ENCODE measurements at regions not wholly inside any gene's neighbourhood (a gene's known extent, or its start where the extent isn't known, plus 50 kb on each side); places are given as distances from the start of the nearest gene placed in this dataset.
"Not testable (repeated sequence)": the region's sequence is repeated elsewhere in the genome, so short reads cannot be mapped to it uniquely, and the experiment has no call there.

DNA sequence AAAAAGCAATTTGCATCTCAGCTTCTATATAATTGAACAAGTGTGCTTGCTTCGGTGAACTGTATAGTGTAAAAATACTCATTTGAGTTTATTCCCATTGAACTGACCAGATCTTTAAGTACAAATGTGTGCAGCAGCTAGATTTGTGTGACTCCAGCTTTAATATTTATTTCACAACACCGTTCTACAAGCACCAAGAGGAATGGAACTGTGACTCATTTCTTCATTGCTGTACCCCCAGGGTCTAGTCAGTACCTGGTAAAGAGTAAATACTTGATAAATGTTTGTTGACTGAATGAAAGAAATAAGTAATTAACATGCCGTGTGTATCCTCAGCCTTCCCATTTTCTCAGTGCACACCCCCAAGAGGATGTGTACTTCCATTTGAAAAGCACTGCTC, 464.8 kb downstream of the CBLN4 start:
- no peak for DNase-seq (ENCODE audit: low read depth in 4 of 4, low spot score in 2 of 4)

DNA sequence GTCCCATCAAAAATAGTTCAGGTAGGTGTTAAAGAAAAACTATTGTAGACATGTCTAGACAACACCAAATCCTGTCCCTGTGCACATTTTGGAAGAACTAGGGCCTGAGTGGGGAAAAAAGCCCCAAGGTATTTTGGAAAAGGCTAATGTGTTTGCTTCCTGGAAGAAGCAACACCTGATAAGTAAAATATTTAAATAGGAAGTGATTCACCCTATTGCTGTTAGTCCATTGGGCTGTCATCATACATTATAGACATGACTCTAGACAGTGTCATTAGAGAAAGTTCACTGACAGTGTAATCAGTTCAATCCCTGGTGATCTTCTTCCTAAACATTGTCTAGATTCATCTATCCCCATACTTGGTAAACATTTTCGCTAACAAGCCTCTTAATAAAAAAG, 465.3 kb downstream of the CBLN4 start:
- no peak for DNase-seq (ENCODE audit: low read depth in 4 of 4, low spot score in 2 of 4)

DNA sequence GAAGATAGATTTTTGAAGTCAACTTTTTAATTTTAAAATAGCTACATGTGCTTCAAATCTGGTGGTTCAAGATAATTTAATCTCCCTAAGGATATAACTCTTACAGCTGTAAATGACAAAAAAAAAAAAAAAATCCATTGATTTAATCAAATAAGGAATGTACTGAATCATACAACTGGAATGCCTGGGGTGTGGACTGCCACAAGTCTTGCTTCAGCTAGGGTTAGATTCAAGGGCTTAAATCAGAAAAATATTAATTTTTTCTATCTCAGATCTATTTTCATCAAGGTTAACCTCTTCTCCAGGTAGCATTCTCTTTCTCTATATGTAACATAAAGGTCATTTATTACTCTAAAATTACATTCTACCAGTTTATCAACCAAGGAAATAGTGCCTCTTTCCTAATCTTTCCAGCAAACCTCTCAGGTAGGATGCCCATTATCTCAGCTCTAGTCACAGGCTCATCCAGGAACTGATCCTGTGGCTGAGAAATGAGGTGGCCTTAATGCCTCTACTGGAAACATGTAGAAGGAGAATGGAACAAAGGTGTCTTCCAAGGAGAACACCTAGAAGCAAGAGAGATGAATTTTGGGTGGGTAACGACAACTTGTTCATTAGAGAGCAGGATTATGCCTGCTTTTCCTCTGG, 466.9 kb downstream of the CBLN4 start:
- no peak for DNase-seq (ENCODE audit: low read depth in 4 of 4, low spot score in 2 of 4)

DNA sequence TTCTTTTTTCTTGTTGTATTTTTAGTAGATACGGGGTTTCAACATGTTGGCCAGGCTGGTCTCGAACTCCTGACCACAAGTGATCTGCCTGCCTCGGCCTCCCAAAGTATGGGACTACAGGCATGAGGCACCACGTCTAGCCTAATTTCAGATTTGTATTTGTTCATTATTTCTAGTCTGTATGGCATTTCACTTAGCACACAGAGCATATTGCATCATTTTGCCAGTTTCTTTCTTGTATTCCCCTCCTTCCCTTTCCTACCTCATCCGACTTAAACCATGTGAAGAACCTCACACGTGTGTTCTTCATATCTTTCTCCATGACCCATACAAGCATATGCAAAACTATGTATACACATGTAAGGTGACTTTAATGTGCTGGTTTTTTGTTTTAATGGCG, 470.0 kb downstream of the CBLN4 start:
- no peak for DNase-seq (ENCODE audit: low read depth in 4 of 4, low spot score in 2 of 4)

DNA sequence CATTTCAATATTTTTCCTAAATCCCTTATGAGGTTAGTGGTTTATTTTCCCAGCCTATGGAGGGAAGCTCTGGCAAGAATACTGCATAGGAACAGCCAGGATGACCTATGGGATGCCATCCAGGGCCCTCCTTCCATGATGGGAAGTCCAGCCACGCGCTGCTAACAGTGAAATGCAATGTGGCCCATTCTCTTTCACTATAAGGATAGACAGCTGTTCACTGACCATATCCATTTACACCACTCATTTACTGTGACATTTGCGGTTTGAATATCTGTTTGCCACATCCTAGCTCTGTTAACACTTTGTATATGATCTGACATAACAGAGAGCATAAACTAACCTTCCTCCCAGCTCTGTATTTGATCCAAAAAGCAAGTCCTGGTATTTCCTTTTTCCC, 471.7 kb downstream of the CBLN4 start:
- DNase-seq (ENCODE audit: low read depth in 4 of 4, low spot score in 2 of 4) = no peak

DNA sequence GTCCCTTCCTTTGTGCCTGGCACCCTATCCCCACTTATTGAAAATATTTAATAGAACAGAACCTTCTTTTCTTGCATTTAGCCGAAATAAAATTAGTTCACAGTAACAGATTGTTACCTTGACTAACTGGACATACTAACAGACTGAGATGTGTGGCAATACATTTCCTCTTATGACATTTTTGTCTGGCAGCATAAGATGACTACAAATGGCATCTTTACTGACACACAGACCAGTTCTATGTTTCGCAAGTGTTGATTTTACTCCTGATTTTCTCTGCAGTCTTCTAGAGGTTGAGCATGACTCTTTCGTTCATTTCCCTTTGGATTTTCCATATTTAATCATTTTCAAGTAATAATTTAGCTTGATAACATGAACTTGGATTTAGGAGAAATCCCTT, 474.6 kb downstream of the CBLN4 start:
- no peak for DNase-seq (ENCODE audit: low read depth in 4 of 4, low spot score in 2 of 4)

DNA sequence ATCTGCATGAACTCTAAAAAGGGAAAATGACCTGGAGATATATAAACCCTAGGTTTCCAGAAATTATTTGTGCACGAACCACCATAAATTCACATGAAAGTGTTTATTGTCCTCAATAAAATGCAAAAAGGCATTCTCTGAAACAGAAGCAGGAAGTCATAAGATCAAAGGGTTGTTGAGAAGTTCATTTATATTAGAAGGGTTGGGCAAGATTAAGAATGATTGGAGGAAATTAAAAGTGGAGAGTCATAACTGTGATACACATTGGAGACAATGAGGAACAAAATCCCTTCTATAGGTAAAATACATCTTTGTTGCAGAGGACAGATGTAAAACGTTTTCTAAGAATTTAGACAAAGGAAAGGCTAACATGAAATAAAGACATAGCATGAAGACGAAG, 476.8 kb downstream of the CBLN4 start:
- no peak for DNase-seq (ENCODE audit: low read depth in 4 of 4, low spot score in 2 of 4)

DNA sequence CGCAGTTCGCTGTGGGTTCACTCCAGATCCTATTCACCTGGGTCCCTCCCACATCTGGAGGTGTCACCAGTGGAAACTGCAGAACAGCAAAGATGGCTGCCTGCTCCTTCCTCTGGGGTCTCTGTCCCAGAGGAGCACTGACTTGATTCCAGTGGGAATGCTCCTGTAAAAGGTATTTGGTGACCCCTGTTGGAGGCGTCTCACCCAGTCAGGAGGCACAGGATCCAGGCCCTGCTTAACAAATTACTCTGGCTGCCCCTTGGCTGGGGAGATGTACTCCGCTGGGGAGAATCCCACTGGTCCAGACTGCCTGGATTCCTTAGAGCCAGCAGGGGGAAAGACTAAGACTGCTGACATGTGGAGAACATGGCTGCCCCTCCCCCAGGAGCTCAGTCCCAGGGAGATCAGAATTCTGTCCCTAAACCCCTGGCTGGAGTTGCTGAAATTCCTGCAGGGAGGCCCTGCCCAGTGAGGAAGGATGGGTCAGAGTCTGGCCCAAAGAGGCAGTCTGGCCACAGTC, 483.0 kb downstream of the CBLN4 start:
- no peak for DNase-seq (ENCODE audit: low read depth in 4 of 4, low spot score in 2 of 4)

DNA sequence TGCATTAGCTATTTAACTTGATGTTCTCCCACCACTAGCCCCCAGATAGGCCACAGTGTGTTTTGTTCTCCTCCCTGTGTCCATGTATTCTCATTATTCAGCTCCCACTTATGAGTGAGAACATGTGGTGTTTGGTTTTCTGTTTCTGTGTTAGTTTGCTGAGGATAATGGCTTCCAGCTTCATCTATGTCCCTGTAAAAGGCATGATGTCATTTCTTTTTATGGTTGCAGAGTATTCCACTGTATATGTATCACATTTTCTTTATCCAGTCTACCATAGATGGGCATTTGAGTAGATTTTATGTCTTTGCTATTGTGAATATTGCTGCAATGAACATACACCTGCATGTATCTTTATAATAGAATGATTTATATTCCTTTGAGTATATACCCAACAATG, 487.7 kb downstream of the CBLN4 start:
- DNase-seq (ENCODE audit: low read depth in 4 of 4, low spot score in 2 of 4) = not testable (repeated sequence)

DNA sequence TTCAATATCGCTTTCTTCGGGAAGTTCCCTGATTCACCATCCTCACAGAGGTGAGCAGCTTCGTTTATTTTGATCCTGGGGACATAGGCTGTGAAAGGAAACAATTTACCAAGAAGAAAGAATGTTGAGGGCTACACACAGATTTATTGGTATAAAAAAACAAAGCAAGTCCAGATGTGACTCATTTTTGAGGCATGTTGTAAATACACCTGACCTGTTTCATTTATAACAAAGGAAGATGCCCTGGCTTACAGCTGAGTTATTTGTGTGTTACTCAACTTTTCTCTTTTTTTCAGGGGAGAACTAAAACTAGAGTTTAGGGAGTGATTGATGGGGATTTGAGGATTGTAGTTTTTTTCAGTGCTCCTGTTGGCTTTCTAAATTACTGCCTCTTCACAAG, 489.5 kb downstream of the CBLN4 start:
- DNase-seq (ENCODE audit: low read depth in 4 of 4, low spot score in 2 of 4) = no peak

DNA sequence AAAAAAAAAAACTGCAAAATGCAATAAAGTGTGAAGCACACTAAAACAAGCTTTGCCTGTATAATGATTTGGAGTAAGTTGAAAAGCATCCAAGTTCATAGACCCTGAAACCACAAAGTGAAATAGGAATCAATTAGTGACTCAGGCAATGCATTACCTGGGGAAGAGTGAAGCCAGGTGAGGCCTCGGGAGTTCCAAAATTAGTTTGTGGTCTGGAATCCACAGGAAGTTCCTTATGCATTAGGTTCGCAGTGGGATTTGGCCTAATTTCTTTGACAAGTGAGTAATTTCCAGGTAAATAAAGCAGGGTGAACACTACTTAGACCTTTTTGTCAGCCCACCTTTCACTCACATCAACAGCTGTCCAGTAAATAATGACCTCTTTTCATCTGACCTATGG, 490.8 kb downstream of the CBLN4 start:
- no peak for DNase-seq (ENCODE audit: low read depth in 4 of 4, low spot score in 2 of 4)

DNA sequence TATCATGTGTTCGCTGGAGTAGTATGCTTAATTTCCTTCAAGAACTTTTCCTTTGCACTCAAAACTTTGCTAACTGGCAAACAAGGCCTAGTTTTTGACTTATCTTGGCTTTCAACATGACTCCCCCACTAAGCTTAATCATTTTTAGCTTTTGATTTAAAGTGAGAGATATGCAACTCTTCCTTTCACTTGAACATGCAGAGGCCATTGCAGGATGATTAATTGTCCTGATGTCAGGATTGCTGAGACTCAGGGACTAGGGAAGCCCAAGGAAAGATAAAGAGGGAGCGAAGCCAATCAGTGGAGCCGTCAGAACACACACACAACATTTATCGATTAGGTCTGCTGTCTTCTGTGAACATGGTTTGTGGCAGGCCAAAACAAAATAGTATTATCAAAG, 491.4 kb downstream of the CBLN4 start:
- no peak for DNase-seq (ENCODE audit: low read depth in 4 of 4, low spot score in 2 of 4)

DNA sequence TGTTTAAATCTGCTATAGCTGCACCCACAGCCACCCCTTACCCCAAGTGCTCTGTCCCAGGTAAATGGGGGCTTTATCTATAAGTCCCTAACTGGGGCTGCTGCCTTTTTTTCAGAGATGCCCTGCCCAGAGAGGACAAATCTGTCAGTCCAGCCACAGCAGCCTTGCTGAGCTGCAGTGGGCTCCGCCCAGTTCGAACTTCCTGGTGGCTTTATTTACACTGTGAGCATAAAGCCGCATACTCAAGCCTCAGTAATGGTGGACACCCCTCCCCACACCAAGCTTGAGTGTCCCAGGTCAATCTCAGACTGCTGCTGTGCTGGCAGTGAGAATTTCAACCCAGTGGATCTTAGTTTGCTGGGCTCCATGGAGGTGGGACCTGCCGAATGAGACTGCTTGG, 505.2 kb downstream of the CBLN4 start:
- DNase-seq (ENCODE audit: low read depth in 4 of 4, low spot score in 2 of 4) = no peak

DNA sequence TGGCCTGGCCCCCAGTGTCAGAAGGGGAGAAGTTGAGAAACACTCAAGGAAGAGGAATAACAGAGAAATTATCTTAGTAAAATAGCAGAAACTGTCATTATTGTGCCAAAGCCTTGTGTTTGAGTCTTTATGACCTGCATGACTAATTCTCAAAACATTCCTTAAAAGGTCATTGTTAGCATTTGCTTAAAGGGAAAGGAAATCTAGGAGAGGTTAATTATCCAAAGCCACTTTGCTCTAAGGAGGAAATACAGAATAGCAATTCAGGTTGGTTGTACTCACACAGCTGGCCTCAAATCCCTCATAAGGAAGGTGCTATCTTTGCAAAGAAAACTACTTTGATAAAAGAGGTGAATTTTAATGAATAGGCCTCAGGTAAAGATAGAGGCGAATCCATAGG, 516.7 kb downstream of the CBLN4 start:
- no peak for DNase-seq (ENCODE audit: low read depth in 4 of 4, low spot score in 2 of 4)

DNA sequence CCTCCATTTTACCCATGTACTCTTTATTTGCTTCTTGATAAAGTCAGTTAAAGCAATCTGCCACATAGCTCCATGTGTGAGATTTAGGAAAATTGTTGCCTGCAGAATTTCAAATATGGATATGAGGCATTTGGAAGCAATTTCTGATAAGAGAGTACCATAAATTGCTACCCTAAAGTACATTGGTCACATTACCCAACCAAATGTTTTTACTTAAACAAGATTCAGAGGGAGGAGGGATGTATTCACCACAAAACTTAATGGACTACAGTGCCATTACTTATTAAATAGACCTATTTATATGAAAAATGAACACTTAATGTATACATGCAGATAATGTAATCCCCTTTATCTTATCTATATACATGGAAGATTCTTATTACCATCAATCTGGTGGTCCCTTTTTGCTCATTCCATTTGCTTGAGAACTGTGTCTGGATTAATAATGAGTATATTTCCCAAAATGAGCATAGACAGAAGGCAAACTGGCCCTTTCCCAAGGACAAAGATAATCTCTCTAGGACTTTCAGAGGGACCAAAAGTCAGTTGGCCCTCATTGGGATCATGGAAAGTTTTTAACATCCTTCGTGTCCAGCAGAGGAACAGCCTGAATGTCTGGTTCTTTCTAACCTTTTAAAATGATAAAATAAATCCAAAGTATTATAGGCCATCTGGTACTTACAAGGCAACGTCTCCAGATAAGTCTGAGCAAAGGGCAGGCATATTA, 526.4 kb downstream of the CBLN4 start:
- no peak for DNase-seq (ENCODE audit: low read depth in 4 of 4, low spot score in 2 of 4)

DNA sequence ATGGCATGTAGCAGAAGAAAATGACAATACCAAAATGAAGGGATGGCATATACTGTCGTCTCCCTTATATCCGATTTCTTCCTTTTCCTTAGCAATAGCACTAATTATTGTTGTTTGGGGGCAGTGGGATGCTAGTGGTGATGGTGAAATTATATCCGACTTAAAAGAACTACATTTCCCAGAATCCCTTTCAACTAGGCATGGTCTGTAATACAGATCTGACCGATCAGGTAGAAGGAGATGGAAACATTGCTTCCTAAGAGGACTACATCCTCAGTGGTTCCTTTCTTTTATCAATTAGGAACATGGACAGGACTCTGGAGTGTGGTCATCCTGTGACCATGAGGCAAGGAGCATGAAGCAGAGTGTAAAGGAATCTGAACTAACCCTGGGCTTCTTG, 532.6 kb downstream of the CBLN4 start:
- no peak for DNase-seq (ENCODE audit: low read depth in 4 of 4, low spot score in 2 of 4)

DNA sequence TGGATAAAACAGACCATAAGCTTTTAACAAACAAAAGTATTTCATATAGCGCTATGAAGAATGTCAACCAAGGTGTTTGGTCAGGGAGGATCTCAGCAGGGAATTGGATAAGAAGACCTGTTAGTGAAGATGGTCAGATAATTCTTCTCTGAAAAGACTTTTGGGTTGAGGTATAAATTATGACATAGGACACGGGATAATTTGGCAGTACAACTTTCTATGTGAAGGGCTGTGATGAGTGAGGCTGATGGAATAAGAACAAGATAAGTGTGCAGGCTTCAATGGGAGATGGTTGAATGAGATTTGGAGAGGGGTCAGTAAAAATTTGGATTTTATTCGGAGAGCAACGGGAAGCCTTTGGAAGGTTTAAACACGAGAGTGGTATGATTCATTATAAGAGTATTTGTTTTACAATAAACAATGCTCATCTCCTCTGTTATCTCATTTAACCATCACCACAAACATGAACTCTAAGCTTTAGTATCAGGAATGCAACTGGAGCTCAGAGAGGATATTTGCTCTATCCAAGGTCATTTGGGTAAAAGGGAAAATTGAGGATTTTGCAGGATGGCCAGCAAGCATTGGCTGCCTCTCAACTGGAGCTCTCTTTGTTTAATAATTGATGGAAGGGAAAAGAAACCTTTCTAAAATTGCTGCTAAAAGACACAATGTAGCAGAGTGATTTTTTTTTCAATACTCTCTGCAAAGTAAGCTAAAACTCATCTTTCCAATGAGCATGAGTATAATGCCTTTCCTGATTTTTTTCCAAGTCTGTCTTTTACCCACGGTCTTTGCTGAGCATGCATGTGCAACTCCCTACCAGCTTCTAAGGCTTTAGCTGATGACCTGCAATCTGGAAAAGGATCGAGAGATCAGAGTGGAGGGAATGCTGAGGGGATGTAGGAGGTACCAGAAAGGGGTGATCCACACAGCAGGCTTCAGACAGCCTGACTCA, 534.0 kb downstream of the CBLN4 start:
- no peak for DNase-seq (ENCODE audit: low read depth in 4 of 4, low spot score in 2 of 4)

DNA sequence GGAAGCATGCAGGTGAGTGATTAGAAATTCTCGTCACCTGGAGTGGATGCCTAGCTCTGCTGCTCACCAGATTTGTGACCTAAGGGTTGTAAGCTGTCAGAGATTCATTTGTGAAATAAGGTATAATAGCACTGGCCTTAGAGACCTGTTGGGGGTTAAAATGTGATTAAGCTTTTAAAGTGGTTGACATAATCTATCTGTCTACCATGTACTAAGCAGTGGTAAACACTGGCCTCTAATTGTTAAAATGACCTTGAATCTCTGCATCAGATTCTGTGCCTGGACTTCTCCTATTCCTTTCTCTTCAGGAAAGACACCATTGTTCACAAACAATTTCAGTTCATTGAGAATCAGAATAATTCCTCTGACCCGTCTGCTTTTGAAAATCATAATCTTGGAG, 536.2 kb downstream of the CBLN4 start:
- DNase-seq (ENCODE audit: low read depth in 4 of 4, low spot score in 2 of 4) = no peak

DNA sequence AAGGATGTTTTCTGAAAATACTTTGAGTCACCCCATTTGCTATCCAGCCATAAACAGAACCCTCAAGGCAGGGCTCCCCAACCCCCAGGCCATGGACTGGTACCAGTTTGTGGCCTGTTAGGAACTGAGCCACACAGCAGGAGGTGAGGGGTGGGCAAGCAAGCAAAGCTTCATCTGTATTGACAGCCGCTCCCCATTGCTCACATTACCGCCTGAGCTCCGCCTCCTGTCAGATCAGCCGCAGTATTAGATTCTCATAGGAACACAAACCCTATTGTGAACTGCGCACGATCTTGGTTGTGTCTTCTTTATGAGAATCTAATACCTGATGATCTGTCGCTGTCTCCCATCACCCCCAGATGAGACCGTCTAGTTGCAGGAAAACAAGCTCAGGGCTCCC, 543.8 kb downstream of the CBLN4 start:
- no peak for DNase-seq (ENCODE audit: low read depth in 4 of 4, low spot score in 2 of 4)

DNA sequence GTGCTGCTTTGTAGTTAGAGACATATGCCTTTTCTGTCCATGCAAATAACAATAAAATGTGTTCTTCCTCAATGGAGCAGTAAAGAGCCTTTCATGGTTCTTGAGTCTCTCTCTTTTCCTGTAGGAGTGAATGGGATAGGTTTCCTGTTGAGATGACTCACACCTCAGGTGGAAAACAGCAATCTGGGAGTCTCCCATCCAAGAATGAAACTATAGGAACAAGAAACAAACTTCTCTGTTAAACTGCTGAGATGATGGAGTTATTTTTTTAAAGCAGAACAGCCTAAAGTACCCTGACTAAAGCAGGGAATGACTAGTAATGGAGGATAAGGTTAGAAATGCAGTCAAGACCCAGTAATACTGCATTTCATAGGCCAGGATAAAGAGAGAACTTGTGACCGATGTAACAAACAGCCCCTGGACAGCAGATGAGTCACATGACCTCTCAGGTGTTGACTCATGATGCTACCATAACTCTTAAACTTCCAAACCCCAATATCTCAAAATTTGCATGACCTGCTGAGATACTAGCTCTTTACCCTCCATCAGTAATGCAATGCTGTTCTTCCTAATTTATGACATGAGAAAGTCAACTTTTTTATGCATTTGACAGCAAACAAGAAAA, 548.9 kb downstream of the CBLN4 start:
- DNase-seq (ENCODE audit: low read depth in 4 of 4, low spot score in 2 of 4) = no peak

DNA sequence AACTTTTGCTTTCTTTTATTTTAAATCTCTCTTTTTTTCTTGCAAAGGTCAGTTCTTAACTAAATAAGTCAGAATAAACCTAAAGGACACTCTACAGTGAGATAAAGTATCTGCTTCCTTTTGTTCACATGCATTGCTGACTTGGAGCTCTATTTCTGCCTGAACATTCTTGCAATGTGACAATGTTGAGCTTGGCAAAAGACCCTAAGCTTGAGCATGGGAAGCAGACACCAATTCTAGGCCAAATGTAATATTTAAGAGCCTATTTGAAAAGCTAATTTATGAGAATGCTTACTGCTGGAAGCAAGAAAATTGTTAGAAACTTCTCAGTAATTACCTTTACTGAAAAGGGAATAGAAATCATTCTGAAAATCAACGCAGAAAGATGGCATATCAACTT, 556.2 kb downstream of the CBLN4 start:
- DNase-seq (ENCODE audit: low read depth in 4 of 4, low spot score in 2 of 4) = no peak
